ENCODE measurements at regions not wholly inside any gene's neighbourhood (a gene's known extent, or its start where the extent isn't known, plus 50 kb on each side); places are given as distances from the start of the nearest gene placed in this dataset.
"Not testable (repeated sequence)": the region's sequence is repeated elsewhere in the genome, so short reads cannot be mapped to it uniquely, and the experiment has no call there.

DNA sequence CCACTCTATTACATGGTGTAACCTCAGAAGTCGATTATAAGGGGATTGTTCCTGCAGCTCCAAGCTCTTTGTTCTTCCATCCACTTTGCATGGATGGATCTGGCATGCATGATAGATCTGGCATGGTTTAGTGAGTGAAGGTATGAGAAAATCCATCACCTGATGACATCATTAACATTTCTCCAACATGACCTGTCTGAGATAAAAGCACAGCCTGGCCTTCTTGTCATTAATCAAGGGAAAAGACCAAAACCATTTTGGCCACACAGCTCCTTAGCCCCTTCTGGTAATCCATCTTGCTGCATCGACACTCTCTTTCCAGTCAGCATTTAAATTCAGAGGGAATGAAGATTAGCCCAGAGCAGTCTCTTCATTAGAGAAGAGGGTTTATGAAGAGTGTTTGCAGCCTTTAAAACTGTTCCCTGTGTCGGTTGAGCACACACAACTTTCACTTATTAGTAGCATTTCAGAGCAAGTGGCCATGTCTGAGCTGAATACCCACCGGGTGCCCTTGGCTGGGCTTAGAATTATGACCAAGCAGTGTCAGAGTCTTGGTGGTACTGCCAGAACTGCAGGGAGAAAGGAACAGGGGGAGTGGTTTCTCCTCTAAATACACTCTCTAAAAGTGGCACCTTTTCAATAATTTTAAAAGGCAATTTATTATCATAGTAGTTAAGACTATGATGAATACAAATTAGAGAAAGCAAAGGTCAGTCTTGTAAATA lies 246.0 kb downstream of the HAPSTR1 start:
- in situ Hi-C loops (cut with HindIII; ENCODE audit: low sequenced_read_pairs), result no loop called here

- in situ Hi-C loops (cut with HindIII; ENCODE audit: low sequenced_read_pairs), result no loop called here
These were observed 246.6 kb downstream of the HAPSTR1 start for GRCh38 chr16:9338068-9338467.

DNA sequence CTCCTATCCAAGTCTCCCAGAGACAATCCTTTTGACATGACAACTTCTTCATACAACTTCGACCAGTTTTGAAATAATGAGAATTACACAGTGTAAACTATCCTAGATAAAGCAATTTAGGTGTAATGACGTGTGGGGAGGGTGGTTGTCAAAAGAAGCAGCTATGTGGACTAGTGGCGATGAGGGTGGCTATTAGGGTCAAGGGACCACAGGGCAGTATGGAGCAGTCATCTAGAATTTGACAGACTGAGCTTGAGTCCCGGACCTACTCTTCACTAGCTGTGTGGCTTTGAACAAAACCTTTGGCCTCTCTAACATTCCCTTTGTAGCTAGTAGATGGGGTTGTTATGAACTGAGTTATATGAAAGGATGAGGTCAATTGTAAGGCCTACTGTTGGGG lies 247.1 kb downstream of the HAPSTR1 start:
- in situ Hi-C loops (cut with HindIII; ENCODE audit: low sequenced_read_pairs), result no loop called here

- in situ Hi-C loops (cut with HindIII; ENCODE audit: low sequenced_read_pairs), result no loop called here
These were observed 249.2 kb downstream of the HAPSTR1 start for GRCh38 chr16:9340526-9341256.

GRCh38 chr16:9343276-9343675 lies 251.8 kb downstream of the HAPSTR1 start:
- in situ Hi-C loops (cut with HindIII; ENCODE audit: low sequenced_read_pairs), result no loop called here

- in situ Hi-C loops (cut with HindIII; ENCODE audit: low sequenced_read_pairs), result no loop called here
These were observed 253.1 kb downstream of the HAPSTR1 start for GRCh38 chr16:9344508-9344907.

DNA sequence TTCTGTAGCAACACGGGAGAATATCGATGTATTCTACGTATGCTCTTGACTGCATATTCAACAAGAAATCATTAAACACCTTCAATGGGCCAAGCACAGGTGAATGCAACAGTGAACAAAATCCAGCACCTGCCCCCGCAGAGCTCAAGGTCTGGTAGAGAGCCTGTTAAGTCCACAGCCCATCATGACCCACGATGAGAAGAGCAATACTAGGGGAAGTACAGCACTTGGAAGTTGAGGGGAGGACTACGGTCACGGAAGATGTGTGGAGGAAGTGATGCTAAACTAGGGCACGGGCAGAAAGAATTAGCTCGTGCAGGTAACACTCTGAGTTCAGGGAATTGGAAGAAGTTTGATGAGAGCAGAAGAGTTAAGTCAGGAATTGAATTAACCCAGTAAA lies 253.6 kb downstream of the HAPSTR1 start:
- in situ Hi-C loops (cut with HindIII; ENCODE audit: low sequenced_read_pairs), result no loop called here

DNA sequence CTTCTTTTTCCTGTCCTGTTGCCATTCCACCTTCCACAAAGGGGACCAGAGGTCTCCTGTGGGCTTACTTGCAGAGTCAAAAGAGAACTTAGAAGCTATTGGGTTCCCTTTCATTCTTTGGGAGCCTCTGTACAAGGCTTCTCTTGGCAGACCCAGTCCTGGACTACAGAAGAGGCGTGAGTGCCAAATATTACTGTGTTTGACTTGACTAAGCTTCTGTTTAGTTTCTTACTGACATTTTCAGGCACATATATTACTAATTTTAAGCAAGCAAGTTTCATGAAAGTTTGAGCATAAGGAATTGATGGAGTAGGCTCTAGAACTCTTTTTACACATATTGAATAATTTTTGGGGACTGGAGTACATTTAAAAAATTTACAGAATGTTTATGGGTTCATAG lies 254.4 kb downstream of the HAPSTR1 start:
- in situ Hi-C loops (cut with HindIII; ENCODE audit: low sequenced_read_pairs), result no loop called here

DNA sequence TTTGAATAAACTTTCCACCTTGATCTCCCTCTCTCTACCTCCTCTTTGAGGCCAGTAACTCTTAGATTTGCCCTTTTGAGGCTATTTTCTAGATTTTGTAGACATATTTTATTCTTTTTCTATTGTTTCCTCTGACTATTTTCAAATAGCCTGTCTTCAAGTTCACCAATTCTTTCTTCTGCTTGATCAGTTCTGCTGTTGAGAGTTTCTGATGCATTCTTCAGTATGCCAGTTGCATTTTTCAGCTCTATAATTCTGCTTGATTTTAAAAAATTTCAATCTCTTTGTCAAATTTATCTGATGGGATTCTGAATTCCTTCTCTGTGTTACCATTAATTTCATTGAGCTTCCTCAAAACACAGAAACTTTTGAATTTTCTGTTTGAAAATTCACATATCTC lies 257.5 kb downstream of the HAPSTR1 start:
- in situ Hi-C loops (cut with HindIII; ENCODE audit: low sequenced_read_pairs), result no loop called here

GRCh38 chr16:9349373-9349960 lies 258.0 kb downstream of the HAPSTR1 start:
- in situ Hi-C loops (cut with HindIII; ENCODE audit: low sequenced_read_pairs), result not testable (repeated sequence)

DNA sequence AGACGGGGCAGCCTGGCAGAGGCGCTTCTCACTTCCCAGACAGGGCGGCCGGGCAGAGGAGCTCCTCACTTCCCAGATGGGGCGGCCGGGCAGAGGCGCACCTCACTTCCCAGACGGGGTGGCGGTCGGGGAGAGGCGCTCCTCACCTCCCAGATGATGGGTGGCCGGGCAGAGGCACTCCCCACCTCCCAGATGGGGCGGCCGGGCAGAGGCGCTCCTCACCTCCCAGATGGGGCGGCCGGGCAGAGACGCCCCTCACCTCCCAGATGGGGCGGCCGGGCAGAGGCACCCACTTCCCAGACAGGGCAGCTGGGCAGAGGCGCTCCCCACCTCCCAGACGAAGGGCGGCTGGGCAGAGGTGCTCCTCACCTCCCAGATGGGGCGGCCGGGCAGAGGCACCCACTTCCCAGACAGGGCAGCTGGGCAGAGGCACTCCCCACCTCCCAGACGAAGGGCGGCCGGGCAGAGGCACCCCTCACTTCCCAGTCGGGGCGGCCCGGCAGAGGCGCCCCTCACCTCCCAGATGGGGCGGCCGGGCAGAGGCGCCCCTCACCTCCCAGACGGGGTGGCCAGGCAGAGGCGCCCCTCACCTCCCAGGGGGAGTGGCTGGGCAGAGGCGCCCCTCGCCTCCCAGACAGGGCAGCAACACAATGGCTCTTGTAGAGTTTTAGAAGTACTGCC lies 258.8 kb downstream of the HAPSTR1 start:
- in situ Hi-C loops (cut with HindIII; ENCODE audit: low sequenced_read_pairs), result not testable (repeated sequence)

DNA sequence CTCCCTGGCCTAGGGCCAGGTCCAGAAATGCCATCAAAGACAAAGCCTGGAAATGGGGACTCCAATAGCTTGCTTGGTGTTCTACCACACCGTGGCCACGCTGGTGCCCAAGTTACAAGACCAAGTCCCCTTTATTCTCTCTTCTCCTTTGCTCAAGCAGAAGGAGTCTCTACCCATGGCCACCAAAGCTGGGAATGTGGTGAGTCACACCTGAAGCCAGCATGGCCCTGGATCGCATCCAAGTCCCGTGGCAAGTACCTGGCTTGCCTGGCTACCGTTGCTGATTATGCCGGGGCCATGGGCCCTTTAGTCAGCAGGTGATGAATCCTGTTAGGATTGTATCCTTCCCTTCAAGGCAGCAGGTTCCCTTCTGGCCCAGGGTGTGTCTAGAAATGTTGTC lies 260.0 kb downstream of the HAPSTR1 start:
- in situ Hi-C loops (cut with HindIII; ENCODE audit: low sequenced_read_pairs), result no loop called here

DNA sequence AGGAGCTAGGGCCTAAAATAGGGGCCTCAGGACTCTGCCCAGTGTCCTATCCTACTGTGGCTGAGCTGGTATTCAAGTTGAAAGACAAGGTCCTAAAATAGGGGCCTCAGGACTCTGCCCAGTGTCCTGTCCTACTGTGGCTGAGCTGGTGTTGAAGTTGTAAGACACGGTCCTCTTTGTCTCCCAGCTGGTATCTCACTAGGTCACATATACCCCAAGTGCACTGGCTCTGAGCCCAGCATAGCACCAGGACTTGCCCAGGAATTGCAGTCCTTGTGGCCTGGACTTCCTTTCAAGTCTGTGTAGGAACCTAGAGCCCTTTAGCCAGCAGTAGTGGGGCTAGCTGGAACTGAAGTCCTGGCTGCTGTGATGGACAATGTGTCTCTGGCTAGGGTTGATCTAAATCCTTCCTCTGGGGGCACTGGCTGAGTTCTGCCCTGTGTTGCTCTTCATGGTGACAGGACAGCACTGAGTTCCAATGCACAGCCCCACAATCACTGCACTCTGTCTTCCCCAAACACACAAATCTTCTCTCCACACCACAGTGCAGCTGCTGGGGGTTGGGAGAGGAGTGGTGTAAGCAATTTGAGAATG lies 260.5 kb downstream of the HAPSTR1 start:
- in situ Hi-C loops (cut with HindIII; ENCODE audit: low sequenced_read_pairs), result no loop called here

GRCh38 chr16:9357829-9358228 lies 266.4 kb downstream of the HAPSTR1 start:
- in situ Hi-C loops (cut with HindIII; ENCODE audit: low sequenced_read_pairs), result no loop called here

GRCh38 chr16:9360075-9360474 lies 268.6 kb downstream of the HAPSTR1 start:
- in situ Hi-C loops (cut with HindIII; ENCODE audit: low sequenced_read_pairs), result no loop called here

DNA sequence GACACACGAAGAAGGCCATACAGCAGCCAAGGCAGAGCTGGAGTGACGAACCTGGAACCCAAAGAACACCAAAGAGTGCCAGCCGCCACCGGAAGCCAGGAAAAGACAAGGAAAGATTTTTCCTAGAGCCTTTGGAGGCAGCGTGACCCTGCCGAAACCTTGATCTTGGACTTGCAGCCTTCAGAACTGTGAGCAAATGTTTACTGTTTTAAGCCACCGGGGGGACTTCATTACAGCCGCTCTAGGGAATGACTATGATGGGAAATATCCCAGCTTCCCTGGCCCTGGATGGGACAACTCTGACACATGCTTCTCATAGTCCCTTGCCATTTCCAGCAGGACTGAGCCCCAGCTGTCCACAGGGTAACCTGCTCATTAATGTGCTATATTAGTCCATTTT lies 270.6 kb downstream of the HAPSTR1 start:
- in situ Hi-C loops (cut with HindIII; ENCODE audit: low sequenced_read_pairs), result no loop called here

DNA sequence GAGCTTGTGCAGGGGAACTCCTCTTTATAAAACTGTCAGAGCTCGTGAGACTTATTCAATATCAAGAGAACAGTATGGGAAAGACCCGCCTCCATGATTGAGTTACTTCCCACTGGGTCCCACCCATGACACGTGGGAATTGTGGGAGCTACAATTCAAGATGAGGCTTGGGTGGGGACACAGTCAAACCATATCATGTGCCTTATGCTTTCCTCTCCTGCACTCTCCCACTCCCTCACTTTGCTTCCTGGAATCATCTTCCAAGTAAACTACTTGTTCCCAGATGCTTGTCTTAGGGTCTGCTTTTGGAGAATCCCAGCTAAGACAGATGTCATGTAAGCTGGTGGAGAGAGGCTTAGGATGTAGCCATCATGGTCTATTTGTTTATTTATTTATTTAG lies 271.2 kb downstream of the HAPSTR1 start:
- in situ Hi-C loops (cut with HindIII; ENCODE audit: low sequenced_read_pairs), result no loop called here

- in situ Hi-C loops (cut with HindIII; ENCODE audit: low sequenced_read_pairs), result no loop called here
These were observed 272.1 kb downstream of the HAPSTR1 start for GRCh38 chr16:9363520-9363919.

GRCh38 chr16:9364721-9365369 lies 273.4 kb downstream of the HAPSTR1 start:
- in situ Hi-C loops (cut with HindIII; ENCODE audit: low sequenced_read_pairs), result no loop called here

- in situ Hi-C loops (cut with HindIII; ENCODE audit: low sequenced_read_pairs), result no loop called here
These were observed 273.9 kb downstream of the HAPSTR1 start for GRCh38 chr16:9365370-9365728.

Measured in DLD1 (cell line).